GM18861 (cell line): ENCODE measurements at regions not wholly inside any gene's neighbourhood (a gene's known extent, or its start where the extent isn't known, plus 50 kb on each side); places are given as distances from the start of the nearest gene placed in this dataset.

Experiments used
- ATAC-seq: cut with Tn5 transposase; IDR thresholded peaks from one replicate; pipeline ENCODE4 v1.9.1; 2021; ENCODE audit not compliant: unreplicated experiment

GRCh38 chr10:31647861-31648260 lies 280.8 kb downstream of the ARHGAP12 start:
- no peak for ATAC-seq

DNA sequence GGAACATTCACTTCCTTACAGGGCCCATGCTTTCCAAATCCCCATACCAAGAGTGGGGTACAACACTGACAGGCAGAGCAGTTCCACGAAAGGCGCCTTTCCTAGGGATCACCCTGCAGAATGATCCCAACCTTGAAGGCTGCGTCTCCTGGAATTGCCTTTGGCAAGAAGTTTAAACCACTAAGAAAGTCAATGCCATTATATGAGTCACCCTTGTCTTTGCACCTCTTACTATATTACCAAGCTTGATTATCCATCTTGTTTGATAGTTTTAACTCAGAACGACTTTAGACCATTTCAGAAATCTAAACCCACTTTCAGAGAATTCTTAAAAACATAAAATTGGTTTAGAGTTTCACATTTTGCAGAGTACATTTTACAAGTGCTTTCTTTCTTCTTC lies 282.1 kb downstream of the ARHGAP12 start:
- no peak for ATAC-seq

GRCh38 chr10:31645786-31646185 lies 282.8 kb downstream of the ARHGAP12 start:
- no peak for ATAC-seq

DNA sequence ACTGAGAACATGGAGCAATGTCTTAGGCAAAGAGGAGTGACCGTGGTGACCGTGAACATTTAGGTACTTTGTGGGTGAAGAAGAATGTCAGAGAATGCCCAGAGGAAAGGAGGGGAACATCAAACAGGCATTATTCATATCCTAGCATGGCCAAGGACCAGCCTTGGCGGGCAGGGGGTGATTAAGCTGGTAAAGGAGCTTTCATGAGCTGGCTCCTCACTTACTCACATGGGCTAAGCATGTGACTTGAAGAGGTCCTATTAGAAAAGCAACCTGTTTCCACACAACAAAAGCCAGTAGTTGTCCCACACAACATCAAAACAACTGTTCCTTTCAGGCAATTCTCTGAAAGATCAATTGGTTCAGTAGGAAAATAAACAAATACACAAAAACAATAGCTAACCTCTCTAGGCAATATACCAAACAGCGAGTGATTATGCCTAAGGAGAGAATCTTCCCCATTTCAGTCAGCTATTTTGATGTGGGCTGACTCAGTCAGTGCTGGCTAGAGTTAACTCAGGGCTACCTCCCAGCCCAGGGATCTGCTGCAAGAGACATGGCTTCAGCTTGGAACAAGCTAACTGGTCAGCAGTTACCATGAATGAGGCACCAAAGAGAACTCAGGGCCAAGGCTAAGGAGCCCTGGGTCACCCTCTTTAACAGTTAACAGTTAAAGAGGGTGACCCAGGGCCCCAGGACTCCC lies 283.5 kb downstream of the ARHGAP12 start:
- ATAC-seq, result no peak

DNA sequence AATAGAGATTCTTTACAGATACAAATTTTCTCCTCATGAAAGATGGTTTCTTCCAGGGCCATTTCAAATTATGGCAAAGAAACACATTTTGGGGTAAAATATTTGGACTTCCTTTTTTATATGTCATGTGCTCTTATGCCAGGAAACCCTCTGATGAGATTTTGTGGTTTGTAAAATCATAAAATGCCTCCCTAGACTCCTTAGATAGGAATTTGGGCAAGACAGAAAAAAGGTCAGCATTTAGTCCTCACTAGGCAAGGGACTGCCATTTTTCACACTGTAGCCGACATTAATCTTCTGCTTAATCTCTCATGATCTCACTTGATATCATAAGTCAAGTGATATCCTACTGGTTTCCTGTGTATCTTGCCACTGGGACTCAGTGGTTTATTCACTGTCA lies 286.4 kb downstream of the ARHGAP12 start:
- ATAC-seq, result no peak

DNA sequence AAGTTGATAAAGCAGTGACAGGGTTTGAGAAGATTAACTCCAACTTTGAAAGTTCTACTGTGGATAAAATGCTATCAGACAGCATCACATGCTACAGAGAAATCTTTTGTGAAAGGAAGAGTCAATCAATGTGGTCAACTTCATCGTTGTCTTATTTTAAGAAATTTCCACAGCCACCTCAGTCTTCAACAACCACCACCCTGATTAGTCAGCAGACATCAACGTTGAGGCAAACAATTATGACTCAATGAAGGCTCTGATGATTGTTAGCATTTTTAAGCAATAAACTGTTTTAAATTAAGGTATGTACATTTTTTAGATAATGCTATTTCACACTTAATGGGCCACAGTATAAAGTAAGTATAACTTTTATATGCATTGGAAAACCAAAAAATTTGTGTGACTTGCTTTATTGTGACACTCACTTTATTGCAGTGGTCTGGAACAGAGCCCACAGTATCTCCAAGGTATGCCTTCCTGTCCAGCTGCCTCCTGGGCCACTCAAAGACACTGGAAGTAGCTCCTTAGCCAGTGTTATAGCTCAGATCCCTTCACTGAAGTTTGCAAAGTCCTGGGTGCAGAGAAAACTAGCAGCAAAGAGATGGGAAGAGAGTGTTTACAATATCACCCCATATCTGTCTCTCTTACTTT lies 293.1 kb downstream of the ARHGAP12 start:
- ATAC-seq, result no peak

DNA sequence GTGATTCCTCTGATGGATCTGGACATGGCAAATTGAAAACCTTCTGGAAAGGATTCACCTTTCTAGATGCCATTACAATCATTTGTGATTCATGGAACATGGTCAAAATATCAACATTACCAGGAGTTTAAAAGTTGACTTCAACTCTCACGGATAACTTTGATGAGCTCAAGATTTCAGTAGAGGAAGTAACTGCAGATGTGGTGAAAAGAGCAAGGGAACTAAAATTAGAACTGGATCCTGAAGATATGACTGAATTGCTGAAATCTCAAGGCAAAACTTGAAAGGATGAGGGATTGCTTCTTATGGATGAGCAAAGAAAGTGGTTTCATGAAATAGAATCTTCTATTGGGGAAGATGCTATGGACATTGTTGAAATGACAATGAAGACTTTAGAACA lies 293.6 kb downstream of the ARHGAP12 start:
- no peak for ATAC-seq

DNA sequence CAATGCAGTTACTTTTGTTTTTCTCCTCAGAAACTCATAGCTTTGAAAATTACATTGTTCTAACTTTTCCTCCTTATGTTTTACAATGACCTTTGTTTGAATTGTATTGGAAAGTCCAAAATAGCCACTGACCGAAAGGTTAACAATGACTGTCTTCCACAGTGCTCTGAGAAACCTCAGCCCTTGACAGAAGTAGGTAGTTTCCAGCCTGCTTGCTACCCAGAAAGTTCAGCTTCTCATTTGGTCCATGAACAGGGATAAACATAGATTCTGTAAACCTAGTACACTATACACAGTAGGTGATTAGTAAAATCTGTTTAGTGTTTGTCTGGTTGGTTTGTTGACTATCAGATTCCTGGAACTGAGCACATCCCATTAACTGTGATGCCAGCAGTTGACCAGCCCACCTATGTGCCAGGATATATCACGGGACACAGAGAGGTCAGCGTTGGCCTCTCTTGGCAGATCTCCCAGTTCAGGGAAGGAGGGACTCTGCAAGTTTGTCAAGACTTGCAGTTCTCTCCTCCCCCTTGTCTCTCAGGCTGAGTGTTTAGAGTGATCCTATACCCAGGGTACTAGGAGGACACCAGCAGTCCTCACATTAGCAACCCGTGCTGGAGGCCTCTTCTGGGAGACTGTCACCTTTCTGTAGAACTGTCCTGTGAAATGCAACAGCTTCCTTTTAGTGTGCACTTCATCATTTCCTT lies 297.6 kb downstream of the ARHGAP12 start:
- no peak for ATAC-seq

- no peak for ATAC-seq
Observed at GRCh38 chr10:31625566-31625965, 303.1 kb downstream of the ARHGAP12 start.

DNA sequence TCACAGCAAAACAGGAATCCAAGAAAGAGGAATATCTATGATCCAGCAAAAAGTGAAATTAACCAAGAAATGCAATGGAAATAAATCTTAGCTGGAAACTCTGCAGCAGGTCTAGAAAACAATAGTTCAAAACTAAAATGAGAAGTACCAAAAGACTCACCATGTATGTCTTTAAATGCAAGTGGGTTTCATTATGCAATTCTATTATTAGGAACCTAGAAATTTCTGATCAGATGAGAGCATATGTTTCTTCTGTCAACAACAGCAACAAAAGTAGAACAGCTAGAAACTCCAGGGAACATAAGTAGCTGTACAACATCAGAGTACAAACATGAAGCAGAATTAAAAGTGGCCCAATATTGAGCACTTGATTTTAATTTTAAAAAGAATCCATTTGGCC lies 304.0 kb downstream of the ARHGAP12 start:
- no peak for ATAC-seq

- ATAC-seq, result no peak
Observed at GRCh38 chr10:31623947-31624346, 304.7 kb downstream of the ARHGAP12 start.

DNA sequence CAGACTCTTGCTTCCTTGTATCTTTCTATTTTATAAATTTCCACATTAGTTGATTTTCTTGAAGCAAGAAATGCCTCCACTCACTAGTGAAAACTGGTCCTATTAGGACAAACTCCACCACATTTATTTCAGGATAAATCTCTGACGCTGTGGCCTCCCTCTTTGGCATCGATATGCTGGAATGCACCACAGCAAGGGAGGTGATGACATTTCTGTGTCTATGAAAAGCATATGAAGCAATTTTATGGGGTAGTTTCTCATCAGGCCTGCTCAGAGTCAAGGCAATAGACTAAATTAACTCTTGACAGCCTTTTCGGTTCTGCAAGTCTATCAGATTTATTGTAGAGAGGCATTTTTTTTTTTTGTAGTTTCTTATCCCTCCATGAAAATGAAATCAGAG lies 304.4 kb downstream of the ZEB1 start:
- ATAC-seq, result no peak

DNA sequence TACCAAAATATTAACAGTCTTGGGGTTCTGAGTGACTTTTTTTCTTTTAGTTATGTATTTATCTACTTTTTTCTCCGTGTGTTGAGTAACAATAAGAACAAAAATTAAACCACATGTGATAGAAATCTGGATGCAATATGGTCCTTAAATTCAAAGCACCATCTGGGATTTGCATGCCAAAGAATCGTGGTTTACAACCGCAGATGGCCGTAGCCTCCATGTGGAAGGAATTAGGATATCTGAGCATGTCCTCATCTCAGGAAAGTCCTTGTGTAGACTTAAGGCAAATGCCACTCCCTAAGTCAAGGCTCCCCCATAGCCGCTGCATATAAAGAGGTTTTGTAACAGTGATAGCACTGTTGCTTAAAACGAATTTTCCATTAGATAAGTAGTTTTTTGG lies 304.0 kb downstream of the ZEB1 start:
- no peak for ATAC-seq

GRCh38 chr10:31621733-31622132 lies 302.7 kb downstream of the ZEB1 start:
- ATAC-seq, result no peak

DNA sequence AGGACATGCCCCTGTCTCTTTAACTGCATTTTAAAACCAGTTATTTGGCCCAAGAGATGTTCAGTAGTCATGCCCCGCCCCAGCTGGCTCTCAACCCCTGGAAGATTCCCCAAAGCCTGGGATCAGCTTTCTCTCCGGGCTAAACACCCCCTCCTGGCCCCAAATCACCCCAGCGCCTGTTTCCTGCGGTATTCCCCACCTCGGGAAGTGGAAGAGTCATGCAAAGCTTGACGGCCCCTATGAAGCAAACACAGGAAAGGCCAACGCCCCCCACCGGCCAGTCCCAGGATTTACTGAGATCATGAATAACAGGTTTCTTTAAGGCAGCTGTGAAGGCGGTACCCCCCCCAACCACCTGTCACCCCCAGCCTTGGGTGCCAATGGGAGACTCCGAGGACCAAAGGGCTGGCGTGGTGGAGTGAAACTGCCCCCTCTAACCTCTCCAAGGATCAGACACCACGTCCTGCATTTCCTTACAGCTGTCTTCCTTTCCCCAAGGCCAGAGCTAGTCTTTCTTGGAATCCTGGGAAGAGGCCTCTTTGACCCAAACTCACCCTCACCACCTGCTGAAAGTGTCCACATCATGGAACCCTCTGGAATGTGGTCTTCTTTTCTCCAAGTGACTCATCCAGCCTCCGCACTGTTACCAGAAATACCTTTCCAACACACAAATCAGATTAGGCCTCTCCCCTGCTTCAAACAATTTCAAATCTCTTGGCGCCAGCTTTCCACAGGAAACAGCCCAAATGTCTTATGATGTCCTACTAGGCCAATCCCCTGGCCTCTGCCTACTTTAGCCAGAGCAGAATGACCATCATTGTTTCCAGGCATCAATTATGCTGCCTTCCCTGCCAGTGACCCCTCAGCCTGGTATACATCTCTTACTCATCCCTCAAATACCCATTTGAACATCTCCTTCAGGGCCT lies 301.5 kb downstream of the ZEB1 start:
- no peak for ATAC-seq

- ATAC-seq, result no peak
Observed at GRCh38 chr10:31619531-31620061, 300.6 kb downstream of the ZEB1 start.

DNA sequence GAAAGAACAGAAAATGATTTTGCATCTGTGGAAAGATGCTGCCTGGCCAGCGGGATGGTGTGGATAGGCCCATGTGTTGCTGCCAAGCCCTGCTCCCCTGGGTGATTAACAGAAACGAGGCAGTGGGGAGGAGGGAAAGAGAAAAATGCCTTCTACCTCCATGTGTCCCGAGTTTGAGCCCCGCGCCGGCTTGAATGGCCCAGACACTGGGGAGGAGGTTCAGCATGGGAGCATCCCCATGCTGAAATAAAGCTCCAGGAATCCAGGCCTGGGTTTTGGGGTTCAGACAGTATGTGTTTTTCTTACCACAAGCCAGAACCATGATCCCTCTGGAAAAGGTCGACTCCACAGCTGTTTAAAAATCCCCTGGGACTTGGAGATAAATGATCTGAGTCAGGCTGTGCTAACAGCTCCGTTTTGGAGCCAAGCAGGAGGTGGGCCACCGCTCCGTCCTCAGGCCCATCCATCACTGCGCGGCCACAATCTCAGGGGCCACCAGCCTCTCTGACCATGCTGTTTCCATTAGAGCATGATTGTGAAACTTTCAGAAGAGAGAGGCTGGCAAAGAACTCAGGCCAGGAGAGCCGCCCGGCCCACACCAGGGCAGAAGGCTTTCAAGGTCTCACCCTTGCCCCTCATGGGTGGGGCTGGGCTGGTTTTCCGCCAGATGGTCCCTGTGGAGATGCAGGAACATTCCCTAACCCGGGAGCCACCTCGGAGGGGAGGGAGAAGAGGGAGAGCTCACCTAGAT lies 299.7 kb downstream of the ZEB1 start:
- no peak for ATAC-seq

GRCh38 chr10:31617757-31618156 lies 298.7 kb downstream of the ZEB1 start:
- no peak for ATAC-seq

DNA sequence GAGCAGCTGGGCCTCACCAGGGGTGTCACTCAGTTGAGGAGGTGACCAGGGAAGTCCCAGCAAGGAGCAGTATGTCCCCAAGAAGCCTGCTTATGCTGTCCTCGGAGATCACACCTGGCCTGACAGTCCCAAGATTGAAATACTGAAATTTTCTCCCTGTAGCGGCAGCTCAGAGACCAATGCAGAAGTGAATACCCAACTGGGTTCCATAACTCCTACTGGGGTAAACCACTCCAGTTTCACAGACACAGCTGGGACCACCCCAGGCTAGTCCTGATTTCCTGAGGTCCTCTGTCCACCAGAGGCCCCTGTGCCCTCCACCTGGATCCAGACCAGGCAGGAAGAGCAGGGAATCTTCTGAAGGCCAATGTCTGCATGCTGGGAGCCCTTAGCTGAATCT lies 298.1 kb downstream of the ZEB1 start:
- no peak for ATAC-seq

DNA sequence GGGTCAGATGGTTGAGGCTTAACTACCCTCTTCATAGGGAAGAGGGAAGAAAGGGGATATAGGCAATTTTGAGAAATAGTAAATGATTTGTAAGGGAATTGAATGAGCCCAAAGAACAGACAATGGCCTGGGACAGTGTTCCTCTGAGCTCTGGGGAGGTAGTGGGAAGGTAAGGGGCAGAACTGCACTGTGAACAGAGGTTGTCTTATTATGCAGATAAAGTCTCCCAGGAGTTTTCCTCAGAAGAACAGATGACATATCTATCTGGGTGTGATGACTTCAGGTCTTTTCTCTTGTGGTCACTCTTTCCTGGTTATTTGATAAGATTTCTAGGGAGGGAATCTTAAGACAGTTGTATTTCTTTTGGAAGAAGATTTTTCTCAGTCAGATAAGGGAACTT lies 296.1 kb downstream of the ZEB1 start:
- ATAC-seq, result no peak
